ENCODE measurements at regions not wholly inside any gene's neighbourhood (a gene's known extent, or its start where the extent isn't known, plus 50 kb on each side); places are given as distances from the start of the nearest gene placed in this dataset.
"Not testable (repeated sequence)": the region's sequence is repeated elsewhere in the genome, so short reads cannot be mapped to it uniquely, and the experiment has no call there.

DNA sequence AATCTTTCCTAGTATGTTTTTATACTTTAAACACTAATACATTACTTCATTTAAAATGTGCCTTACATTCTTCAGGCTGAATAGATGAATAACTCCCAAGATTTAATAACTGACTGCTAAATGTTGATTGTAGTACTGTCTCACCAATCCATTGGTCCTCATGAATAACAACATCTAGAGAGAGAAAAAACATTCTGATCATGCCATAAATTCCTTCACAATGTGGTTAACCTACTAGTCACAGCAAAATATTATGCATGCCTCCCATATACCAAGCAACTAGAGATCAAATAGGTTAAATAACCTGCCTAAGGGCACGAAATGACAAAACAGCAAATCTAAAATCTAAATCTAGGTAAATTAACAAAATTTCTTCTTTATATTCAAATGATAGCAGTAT lies 66.2 kb downstream of the SYT15 start:
- not testable (repeated sequence) for DNase-seq

DNA sequence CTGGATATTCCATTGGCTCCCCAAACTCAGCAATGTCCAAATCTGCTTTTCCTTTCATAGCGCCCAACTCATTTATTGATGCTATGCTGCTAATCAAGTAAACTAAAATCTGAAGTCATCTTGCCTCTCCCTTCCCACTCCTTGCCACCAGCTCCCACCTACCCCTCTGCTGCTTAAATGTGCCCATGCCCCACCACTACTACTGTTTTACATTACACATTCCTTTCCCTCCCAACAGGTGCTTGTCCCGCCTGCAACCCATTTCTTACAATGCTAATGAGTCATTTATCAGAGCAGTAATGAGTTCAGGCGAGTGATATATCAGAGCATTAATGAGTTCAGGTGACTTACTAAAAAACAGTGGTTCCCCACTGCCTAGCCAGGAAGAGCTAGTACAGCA lies 67.2 kb downstream of the SYT15 start:
- DNase-seq, result not testable (repeated sequence)

DNA sequence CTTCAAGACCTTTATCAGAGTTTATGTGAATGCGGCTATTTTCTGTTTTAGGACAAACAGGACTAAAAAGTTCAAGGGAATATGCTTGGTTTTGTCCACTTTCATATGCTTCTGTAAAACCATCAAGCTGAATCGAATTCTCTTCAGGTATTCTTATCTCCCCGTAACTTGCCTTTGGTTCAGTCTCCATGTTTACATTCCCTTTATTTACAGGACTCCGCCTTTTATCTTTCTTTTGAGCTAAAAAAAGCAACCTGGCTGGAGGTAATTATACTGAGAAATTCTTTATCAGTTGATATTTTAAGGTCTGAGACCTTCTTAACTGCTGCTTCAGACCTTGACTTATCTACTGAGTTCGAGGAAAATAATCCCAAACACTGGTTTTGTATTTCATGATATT lies 72.0 kb downstream of the SYT15 start:
- DNase-seq, result not testable (repeated sequence)

DNA sequence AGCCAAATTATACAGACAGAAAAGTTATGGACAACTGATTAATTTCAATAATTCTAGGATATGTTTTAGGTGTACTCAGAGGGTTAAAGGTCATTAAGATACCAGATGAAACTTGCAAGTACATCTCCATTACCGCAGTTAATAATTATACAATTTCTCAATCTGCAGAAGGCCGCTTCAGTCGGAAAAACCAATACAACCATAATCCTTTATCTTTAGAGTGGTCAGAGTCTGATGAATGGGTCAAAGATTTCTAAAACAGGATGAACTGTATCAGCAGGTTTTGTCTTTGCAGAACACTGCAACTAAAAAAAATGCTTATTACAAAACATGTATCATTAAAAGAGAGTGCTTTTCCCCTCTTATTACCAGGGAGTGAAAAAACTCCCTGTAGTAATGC lies 78.5 kb downstream of the SYT15 start:
- DNase-seq, result not testable (repeated sequence)

DNA sequence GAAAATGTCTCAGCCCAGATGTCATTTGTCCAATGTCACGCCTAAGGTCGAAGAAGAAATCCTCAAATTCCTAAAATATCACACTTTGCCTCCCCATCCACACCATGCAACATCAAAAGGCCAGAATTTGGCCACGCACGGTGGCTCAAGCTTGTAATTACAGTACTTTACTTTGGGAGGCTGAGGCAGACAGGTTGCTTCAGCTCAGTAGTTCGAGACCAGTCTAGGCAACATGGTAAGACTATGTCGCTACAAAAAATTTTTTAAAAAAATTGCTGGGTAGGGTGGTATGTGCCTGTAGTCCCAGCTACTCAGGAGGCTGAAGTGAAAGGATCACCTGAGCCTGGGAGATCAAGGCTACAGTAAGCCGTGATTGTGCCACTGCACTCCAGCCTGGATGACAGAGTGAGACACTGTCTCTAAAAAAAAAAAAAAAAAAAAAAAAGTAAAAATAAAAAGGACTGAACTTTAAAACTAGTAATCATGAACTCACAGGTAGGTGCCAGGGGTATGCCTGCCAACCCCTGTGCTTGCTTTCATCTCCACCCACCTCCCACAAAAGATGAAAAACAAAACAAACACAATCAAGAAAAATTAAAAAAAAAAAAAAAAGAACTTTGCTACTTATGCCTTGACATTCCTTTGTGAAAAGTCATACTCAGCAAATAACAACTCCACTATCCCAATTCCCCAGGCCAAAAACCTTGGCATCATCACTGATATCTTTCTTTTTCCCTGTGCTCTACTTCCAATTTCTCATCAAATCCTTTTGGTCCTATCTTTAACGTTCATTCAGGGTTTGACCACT lies 81.3 kb downstream of the SYT15 start:
- DNase-seq, result not testable (repeated sequence)

DNA sequence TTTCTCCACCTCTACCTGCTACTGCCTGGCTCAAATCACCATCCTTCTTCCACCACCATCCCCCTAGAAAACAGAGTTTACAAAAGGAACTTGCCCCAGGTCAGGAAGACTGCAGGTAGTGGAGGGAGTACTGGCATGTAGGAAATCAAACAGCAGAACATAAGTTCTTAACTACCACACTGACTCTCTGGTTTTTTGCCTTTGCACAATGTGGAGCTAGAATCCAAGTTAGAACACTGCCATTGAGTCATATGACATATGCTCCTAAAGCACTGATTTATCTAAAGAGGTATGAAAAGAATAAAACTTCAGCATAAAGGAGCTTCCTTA lies 81.9 kb downstream of the SYT15 start:
- DNase-seq, result not testable (repeated sequence)

DNA sequence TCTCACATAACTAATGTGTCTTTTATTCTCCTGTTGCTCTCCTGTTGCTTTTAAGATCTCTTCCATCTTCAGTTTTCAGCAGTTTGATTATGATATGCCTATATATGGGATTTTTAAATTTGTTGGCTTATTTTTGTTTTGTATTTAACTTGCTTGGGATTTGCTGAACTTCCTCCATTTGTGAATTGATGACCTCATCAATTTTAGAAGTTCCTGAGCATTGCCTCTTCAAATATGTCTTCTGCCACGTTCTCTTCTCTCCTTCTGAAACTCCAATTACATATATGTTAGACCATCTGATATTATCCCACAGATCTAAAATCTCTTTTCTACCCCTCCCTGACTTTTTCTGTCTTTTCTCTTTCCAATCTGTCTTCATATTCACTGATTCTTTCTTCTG lies 86.6 kb downstream of the SYT15 start:
- DNase-seq, result not testable (repeated sequence)

DNA sequence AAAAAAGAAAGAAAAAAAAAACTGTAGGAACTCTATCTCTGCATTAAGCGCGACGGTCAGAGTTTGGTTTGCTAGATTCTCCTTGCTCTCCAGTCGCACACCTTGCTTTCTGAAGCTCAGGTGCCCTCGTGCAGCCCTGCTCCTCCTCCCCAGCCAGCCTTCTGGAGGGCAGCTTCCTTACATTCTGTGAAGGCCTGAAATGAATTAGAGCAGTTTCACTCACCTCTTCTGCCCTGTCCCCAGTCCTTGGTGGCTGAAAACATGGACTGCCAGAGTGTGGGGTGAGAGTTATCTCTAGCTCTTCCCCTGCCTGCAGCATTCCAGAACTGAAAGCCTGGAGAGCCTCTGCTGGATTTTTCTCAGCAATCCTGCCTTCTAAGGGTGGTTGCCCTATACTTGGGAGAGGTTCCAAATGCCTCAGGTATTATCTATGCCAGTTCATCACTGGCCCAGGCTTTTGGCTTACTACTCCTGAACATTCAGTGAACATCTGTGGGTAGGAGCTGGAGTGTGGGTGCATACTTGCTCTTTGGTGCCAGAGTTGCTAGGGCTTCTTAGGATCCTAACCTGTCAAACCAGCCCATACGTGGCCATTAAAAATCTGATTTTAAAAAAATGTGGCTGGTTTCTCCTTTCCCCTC lies 89.5 kb downstream of the SYT15 start:
- DNase-seq, result not testable (repeated sequence)

DNA sequence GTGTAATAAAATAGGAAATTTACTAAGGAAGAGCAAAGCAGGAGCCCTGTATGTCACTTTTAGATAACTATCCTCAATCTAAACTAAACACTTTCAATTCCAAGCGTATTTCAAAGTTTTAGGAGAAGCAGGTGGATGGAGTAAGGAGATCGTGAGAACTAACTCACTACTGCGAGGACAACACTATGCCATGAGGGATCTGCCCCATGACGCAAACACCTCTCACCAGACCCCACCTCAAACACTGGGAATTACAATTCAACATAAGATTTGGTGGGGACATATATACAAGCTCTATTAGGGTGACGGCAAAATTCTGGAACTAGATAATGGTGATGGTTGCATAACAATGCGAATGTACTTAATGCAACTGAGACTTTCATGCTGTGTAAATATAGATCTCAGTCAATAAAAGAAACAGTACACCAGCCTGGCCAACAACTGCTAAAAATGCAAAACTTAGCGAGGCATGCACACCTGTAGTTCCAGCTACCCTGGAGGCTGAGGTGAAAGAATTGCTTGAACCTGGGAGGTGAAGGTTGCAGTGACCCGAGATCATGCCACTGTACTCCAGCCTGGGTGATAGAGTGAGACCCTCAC lies 99.0 kb downstream of the SYT15 start:
- DNase-seq, result not testable (repeated sequence)

DNA sequence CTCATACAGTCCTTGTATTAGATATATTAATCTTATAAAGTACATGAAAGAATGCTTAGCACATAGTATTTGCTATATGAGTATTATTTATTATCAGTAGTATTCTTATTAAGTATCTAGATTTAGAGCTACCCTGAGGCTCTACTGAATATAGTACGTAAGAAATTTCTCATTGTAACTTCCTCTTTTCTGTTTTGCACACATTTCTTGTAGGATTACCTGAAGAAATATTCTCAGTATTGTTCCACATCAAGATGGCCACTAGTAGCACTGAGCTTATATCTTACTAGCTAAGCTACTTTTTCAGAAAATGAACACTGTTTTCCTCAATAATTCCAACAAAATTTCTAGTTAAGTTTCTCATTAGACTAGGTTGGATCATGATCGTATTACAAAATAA lies 112.5 kb downstream of the SYT15 start:
- not testable (repeated sequence) for DNase-seq

DNA sequence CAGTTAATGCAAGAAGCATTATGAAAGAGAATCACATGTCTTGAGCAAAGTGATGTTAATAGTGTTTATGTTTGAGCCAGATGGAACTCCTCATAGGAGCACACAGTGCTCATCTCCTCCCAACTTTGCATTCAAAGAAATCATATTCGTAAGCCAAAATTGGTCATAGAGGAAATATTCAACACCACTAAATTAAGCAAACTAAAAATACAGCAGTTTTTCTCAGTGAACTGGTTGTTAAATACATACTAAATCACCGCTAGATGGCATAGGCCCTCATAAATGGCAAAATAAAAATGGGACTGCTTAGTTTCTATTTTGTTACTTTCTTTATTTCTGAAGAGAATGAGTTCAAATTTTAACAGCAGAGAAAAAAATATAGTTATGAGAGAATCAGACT lies 114.3 kb downstream of the SYT15 start:
- DNase-seq, result not testable (repeated sequence)

DNA sequence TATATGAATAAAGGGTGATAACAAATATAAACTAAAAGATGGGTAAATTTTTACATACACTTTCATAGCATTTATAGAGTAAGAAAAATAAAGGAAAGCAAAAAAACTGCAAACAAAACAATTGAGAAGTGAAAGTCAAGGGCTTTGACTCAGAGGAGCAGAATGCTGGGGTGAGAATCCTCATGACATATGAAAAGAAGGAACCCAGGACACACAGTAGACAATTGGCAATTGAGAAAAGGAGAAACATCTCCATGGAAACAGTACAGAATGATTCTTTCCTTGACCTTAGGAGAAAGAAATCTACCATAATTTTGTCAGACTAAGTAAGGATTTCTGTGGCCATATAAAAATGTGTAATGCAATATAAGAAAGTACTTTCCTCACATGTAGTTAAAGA lies 138.3 kb downstream of the SYT15 start:
- not testable (repeated sequence) for DNase-seq

DNA sequence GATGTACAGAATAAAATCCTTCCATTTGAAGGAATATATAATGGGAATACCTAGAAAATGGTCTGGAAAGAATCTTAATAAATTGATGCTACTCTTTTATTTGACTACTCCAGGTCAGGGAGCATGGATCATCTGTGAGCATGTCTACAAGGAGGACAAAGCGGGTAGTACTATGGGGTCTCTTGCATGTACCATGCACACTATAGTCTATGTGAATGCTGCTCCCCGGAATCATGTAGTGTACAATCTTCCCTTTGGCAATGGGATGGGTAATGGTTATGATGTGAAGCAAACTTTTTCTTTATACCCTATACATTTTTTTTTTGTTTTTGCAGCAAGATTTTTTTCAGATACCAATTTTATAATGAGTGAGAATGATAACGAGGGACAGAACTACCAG lies 139.1 kb downstream of the SYT15 start:
- DNase-seq, result not testable (repeated sequence)

DNA sequence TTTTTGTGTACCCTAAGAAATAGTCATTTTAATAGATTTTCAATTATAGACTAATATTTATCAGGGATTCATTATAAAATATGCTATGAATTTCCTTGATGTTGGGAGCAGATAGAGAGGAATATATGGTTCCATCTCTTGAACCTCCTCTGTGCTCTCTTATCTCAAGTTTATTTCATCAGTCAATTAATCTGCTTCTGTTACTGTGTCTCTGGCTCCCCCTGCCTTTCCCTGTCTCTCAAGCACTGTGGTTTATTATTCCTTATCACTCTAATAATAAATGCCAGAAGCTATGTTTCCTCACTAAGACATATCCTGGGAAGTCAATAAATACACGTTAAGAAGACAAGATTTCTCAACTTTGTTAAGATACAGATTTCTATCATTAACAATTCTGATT lies 141.5 kb downstream of the SYT15 start:
- not testable (repeated sequence) for DNase-seq

DNA sequence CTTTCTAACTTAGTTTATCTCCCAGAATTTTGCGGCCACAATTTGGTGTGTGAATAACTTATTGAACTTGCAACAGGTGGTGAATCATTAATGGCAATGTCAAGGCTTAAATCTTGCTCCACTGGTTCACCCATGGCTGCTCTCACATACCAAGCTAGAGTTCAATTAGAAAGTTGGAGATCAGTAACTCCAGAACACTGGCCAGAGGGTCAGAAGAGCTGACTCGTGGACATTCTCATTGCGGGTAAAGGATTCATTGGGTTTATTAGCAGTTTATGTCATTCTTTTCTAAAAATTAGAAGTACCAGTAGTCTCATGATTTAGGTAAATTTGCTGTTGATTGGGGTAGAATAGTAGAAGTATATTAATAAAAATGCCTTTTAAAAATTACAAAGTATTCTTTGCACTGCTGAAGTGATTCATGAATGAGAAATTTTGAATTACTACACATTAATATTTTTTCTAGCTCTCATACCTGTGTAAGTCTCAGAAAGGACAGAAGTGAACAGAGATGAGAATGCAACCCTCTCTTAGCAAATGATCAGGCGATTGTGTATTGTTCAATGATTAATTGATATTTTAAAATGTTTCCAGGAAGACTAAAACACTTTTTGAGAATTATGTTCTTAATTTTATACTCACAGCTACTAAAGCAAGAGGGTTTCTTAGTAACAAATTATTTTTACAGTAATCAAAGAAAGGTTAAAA lies 142.0 kb downstream of the SYT15 start:
- not testable (repeated sequence) for DNase-seq

DNA sequence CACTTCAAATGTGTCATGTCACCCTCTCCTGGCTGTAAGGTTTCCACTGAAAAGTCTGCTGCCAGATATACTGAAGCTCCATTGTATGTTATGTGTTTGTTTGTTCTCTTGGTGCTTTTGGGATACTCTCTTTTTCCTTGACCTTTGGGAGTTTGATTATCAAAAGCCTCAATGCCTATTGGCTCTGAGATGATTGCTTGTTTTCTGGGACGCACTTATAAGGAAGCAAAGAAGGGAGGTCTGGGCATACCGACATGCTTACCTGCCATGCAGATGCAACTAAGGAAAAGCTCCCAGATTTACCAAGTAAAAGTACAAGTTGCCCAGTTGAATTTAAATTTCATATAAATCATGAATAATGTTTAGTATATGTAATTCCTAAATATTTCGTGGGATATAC lies 145.3 kb downstream of the SYT15 start:
- DNase-seq, result not testable (repeated sequence)

DNA sequence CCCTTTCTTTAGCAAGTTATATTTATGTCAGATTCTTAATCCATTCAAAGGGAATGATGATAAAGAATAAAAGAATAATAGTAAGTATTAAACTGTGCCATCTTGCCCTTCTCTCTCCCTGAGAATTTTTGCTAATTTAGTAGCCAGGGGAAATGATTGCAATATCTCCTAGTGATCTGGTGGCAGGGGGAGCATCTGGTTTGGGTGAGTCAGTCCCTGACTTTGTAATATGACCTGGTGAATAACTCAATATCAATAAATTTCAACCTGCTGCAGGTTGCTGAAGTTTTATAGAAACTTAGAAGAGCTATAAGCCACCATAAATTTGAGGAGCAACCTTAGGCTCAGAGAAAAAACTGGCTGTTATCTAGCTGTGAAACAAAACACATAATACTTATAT lies 149.4 kb downstream of the SYT15 start:
- not testable (repeated sequence) for DNase-seq

DNA sequence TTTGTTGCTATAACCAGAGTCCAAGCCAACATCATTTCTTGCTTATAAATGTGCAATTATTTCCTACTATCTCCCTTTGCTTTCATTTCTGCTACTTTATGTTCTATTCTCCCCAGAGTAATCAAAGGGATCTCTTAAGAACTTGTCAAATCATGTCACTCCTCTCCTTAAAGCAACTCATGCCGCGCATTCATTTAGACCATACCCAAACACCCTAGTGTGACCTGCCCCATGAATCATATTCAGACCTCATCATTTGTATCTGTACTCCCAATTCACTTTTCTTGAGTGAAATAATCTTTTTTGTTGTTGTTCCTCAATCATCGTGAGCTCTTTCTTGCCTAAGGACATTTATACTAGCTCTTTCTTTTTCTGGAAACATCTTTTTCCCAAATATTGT lies 151.8 kb downstream of the SYT15 start:
- not testable (repeated sequence) for DNase-seq

DNA sequence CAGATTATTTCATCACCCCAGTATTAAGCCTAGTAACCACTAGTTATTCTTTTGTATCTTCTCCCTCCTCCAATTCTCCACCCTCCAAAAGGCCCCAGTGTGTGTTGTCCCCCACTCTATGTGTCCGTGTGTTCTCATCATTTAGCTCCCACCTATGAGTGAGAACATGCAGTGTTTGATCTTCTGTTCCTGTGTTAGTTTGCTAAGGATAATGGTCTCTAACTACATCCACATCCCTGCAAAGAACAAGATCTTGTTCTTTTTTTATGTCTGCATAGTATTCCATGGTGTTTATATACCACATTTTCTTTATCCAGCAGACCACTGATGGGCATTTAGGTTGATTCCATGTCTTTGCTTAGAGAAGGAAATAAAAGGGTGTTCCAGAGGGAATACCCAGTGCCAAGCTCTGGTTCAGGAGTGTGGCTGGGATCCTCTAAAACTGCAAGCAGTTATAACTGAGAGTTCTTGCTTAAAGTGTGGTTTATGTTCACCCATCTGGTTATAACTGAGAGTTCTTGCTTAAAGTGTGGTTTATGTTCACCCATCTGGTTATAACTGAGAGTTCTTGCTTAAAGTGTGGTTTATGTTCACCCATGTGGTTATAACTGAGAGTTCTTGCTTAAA lies 154.8 kb downstream of the SYT15 start:
- DNase-seq, result not testable (repeated sequence)

DNA sequence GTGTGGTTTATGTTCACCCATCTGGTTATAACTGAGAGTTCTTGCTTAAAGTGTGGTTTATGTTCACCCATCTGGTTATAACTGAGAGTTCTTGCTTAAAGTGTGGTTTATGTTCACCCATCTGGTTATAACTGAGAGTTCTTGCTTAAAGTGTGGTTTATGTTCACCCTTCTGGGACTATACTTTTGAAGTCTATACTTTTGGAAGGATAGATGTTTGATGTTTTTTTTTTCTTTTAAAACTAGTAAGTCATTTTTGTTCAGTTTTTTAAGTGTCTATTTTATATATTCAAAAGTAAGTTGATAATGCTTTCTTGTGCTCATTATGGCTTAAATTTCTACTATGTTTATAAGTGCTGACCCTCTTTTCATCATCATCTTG lies 155.3 kb downstream of the SYT15 start:
- DNase-seq, result not testable (repeated sequence)

DNA sequence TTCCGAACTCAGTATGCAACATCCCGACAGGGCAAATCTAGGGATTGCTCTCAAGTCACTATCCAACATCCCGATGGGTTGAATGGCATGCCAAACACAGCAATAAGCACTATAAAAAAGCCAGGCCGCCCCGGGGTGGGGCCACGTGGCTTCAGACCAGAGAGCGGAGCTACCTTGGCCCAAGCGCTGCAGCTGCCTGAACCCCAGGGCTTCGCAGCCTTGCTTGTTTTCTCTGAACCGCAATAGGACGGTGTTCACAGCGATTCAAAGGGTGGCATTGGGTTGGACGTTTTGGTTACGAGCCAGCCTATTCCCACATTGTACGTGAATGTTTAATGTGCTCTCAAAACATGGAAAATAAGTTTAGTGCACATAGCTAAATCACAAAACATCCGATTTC lies 161.0 kb downstream of the SYT15 start:
- DNase-seq, result not testable (repeated sequence)

DNA sequence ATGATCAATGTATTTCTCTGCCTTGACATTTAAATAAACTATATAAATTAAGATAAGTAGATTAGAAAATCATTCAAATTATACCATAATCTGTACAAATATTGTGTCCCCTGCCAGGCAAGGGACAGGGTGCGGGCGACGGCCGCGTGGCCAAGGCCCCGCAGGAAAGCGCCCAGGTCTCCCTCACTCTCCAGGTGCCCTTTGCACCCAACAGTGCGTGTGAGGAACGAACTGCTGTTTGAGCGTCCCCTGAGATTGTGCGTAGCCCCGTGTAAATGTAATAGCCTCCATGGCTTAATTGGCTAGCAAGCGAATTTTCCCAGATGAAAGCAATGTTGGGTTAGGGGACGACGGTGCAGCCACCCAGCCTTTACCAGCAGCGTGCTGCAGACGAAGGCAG lies 161.4 kb downstream of the SYT15 start:
- DNase-seq, result not testable (repeated sequence)

DNA sequence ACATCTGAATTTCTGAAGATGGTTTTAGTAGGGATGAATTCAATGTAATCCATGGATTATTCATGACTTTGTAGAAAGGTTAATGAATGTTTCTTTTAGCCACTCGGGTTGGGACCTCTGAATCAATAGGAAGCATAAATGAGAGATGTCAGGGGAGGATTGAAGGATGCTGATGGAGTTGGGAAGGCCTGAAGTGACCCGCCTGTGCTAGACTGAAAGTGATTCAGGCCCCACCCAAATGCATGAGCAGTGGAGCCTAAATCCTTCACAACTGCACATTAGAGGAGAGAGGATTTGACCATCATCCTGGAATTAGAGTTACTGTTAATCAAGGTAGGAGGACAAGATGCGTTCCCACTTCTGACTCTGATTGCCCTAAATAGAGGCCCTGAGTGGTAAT lies 162.2 kb upstream of the PTPN20 start:
- not testable (repeated sequence) for DNase-seq
